ENCODE measurements at regions not wholly inside any gene's neighbourhood (a gene's known extent, or its start where the extent isn't known, plus 50 kb on each side); places are given as distances from the start of the nearest gene placed in this dataset.

DNA sequence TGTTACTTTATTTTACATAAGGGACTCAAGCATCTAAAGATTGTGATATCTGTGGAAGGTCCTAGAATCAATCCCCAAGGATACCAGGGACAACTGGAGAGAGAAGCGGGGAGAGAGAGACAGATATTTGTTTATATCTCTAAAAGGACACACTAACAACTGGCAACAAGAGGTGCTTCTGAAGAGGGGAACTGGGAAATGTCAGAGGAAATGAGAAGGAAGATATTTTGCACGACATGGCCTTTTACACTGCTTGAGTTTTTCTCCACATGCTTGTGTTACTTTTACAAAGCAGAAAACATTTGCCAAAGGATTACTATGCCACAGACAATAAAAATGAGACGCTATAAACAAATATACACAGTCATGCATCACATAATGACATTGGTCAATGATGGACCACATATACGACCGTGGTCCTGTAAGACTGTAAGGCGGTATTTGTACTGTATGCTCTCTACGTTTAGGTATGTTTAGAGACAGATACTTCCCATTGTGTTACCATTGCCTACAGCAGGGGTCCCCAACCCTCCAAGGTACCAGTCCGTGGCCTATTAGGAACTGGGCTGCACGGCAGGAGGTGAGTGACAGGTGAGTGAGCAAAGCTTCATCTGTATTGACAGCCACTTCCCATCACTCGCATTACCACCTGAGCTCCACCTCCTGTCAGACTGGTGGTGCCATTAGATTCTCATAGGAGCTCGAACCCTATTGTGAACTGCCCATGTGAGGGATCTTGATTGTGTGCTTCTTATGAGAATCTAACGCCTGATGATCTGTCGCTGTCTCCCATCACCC lies 64.6 kb upstream of the PTPN1 start:
- no peak overlapping the region for H2AFZ ChIP-seq (ENCODE audit: low read depth, low read length, severe bottlenecking)
- no peaks in the 10 kb centered on the region for H3K79me2 ChIP-seq (ENCODE audit: insufficient read depth, low read length)

DNA sequence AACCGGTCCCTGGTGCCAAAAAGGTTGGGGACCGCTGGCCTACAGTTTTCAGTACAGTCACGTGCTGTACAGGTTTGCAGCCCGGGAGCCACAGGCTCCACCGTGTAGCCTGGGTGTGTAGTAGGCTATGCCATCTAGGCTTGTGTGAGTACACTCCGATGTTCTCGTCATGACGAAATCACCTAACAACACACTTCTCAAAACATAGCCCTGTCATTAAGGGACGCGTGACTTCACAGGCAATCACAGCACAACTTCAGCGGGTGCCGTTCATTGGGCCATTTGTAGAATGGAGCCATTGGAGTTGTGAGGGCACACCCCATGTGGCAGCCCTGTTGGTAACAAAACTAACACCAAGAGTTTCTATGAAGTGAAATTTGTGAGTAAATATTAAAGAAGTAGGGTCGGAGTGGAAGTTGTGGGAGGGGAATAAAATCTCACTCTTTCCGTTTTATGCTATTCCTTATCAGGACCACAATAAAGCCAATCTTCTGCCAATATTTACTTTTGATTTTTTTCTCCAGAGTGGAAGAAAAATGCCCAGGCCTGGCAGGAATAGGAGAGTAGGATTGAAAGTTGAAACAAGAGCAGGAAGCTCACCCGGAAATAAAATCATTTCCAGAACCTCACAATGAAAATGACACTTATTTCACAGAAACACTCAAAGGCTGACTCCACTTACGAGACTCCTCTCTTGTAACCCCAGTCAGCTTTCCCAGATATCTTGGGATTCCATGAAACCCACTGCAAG lies 63.7 kb upstream of the PTPN1 start:
- H3K27me3 ChIP-seq (ENCODE audit: low read length) = no peaks in the 10 kb centered on the region
- no peak overlapping the region for H3K9ac ChIP-seq (ENCODE audit: low read length)
- no peaks in the 10 kb centered on the region for H3F3A ChIP-seq (ENCODE audit: insufficient read depth)
- H3K79me2 ChIP-seq (ENCODE audit: insufficient read depth, low read length) = no peaks in the 10 kb centered on the region
- no peaks in the 10 kb centered on the region for H3K36me3 ChIP-seq (ENCODE audit: low read length)
- H4K20me1 ChIP-seq (ENCODE audit: low read depth, low read length) = no peaks in the 10 kb centered on the region
- no peak overlapping the region for H3K4me2 ChIP-seq (ENCODE audit: low read depth, low read length, poor library complexity, severe bottlenecking)
- H3K27ac ChIP-seq (ENCODE audit: low read depth, low read length) = no peak overlapping the region
- no peak overlapping the region for H3K4me3 ChIP-seq (ENCODE audit: insufficient read depth, low read length, poor library complexity, severe bottlenecking)
- no peaks in the 10 kb centered on the region for H3K9me3 ChIP-seq (ENCODE audit: insufficient read depth, low read length)
- H3K9me2 ChIP-seq (replicated peaks; ENCODE audit: insufficient read depth, low read length) = no peaks in the 10 kb centered on the region
- TF ChIP-seq, protein P1, sequence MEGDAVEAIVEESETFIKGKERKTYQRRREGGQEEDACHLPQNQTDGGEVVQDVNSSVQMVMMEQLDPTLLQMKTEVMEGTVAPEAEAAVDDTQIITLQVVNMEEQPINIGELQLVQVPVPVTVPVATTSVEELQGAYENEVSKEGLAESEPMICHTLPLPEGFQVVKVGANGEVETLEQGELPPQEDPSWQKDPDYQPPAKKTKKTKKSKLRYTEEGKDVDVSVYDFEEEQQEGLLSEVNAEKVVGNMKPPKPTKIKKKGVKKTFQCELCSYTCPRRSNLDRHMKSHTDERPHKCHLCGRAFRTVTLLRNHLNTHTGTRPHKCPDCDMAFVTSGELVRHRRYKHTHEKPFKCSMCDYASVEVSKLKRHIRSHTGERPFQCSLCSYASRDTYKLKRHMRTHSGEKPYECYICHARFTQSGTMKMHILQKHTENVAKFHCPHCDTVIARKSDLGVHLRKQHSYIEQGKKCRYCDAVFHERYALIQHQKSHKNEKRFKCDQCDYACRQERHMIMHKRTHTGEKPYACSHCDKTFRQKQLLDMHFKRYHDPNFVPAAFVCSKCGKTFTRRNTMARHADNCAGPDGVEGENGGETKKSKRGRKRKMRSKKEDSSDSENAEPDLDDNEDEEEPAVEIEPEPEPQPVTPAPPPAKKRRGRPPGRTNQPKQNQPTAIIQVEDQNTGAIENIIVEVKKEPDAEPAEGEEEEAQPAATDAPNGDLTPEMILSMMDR (IDR thresholded peaks at IDR 0.05; ENCODE audit: insufficient read depth, low read length, poor library complexity, severe bottlenecking) = no peak
- TF ChIP-seq EZH2phosphoT487 (conservative IDR thresholded peaks at IDR 0.05; ENCODE audit: low read length) = no peak
- H2AFZ ChIP-seq (ENCODE audit: low read depth, low read length, severe bottlenecking) = no peak overlapping the region

More for the DNA sequence above, 64.6 kb upstream of the PTPN1 start:
- H3K27ac ChIP-seq (ENCODE audit: low read depth, low read length) = no peak overlapping the region
- no peaks in the 10 kb centered on the region for H3F3A ChIP-seq (ENCODE audit: insufficient read depth)
- H4K20me1 ChIP-seq (ENCODE audit: low read depth, low read length) = no peaks in the 10 kb centered on the region
- no peak overlapping the region for H3K4me3 ChIP-seq (ENCODE audit: insufficient read depth, low read length, poor library complexity, severe bottlenecking)
- H3K9ac ChIP-seq (ENCODE audit: low read length) = no peak overlapping the region
- no peaks in the 10 kb centered on the region for H3K27me3 ChIP-seq (ENCODE audit: low read length)
- H3K9me2 ChIP-seq (replicated peaks; ENCODE audit: insufficient read depth, low read length) = no peaks in the 10 kb centered on the region
- TF ChIP-seq EZH2phosphoT487 (conservative IDR thresholded peaks at IDR 0.05; ENCODE audit: low read length) = no peak
- TF ChIP-seq, protein P1 (IDR thresholded peaks at IDR 0.05; ENCODE audit: insufficient read depth, low read length, poor library complexity, severe bottlenecking) = no peak
- no peaks in the 10 kb centered on the region for H3K9me3 ChIP-seq (ENCODE audit: insufficient read depth, low read length)
- no peak overlapping the region for H3K4me2 ChIP-seq (ENCODE audit: low read depth, low read length, poor library complexity, severe bottlenecking)
- H3K36me3 ChIP-seq (ENCODE audit: low read length) = no peaks in the 10 kb centered on the region

DNA sequence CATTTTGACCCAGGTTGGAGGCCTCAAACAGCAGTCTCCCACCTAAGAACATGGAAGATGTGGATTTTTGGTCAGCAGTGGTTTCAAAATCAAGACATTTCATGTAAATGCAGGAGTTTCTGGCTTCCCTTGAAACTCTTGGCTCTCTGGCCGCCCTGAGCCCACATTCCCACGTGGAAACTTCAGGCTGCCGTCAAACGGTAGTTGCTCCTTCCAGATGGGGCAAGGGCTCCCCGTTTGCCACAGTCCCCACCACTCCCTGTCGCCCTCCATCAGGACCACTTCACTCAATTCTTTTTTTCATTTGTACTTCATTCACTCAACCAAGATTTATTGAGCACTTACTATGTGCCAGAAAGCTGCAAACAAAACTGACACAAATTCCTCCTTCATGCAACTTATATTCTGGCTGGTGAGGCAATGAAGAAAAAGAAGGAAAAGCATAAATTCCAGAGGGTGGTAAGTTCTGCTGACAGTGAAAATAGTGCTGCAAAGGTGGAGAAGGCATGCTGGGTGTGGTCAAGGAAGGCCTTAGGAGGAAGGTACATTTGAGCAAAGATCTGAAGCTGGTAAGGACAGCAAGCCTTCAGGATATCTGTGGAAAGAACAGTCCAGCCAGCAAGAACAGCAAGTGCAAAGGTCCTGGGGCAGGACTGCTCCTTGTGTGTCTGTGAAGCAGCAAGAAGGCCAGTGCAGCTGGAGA lies 62.9 kb upstream of the PTPN1 start:
- no peak for TF ChIP-seq EZH2phosphoT487 (conservative IDR thresholded peaks at IDR 0.05; ENCODE audit: low read length)
- TF ChIP-seq, protein P1 (IDR thresholded peaks at IDR 0.05; ENCODE audit: insufficient read depth, low read length, poor library complexity, severe bottlenecking) = no peak
- H4K20me1 ChIP-seq (ENCODE audit: low read depth, low read length) = no peaks in the 10 kb centered on the region
- no peaks in the 10 kb centered on the region for H3K9me3 ChIP-seq (ENCODE audit: insufficient read depth, low read length)
- no peaks in the 10 kb centered on the region for H3K9me2 ChIP-seq (replicated peaks; ENCODE audit: insufficient read depth, low read length)
- H3K27me3 ChIP-seq (ENCODE audit: low read length) = no peaks in the 10 kb centered on the region
- H2AFZ ChIP-seq (ENCODE audit: low read depth, low read length, severe bottlenecking) = no peak overlapping the region
- H3K79me2 ChIP-seq (ENCODE audit: insufficient read depth, low read length) = no peaks in the 10 kb centered on the region
- H3K9ac ChIP-seq (ENCODE audit: low read length) = no peak overlapping the region
- H3K27ac ChIP-seq (ENCODE audit: low read depth, low read length) = no peak overlapping the region
- H3K36me3 ChIP-seq (ENCODE audit: low read length) = no peaks in the 10 kb centered on the region
- H3K4me2 ChIP-seq (ENCODE audit: low read depth, low read length, poor library complexity, severe bottlenecking) = no peak overlapping the region
- no peaks in the 10 kb centered on the region for H3F3A ChIP-seq (ENCODE audit: insufficient read depth)
- no peak overlapping the region for H3K4me3 ChIP-seq (ENCODE audit: insufficient read depth, low read length, poor library complexity, severe bottlenecking)

All from SU-DHL-6 (cell line).